Muscle layer of colon (tissue), 2 donors: ENCODE measurements at regions not wholly inside any gene's neighbourhood (a gene's known extent, or its start where the extent isn't known, plus 50 kb on each side); places are given as distances from the start of the nearest gene placed in this dataset.
"Not testable (repeated sequence)": the region's sequence is repeated elsewhere in the genome, so short reads cannot be mapped to it uniquely, and the experiment has no call there.

Experiments used
- H3K27ac ChIP-seq: one replicate; pipeline ENCODE4 v1.7.0; 2013; ENCODE audit warnings: low read depth, mild to moderate bottlenecking, low read length, moderate library complexity
- H3K27me3 ChIP-seq, 2 donors: one replicate each; pipeline ENCODE4 v1.7.0; 2013; ENCODE audit warnings: low read length in 2 of 2, mild to moderate bottlenecking in 2 of 2; ENCODE audit not compliant: insufficient read depth in 2 of 2, control insufficient read depth in 1 of 2
- H3K36me3 ChIP-seq: one replicate; pipeline ENCODE4 v1.7.0; 2013; ENCODE audit warnings: mild to moderate bottlenecking, low read length; ENCODE audit not compliant: insufficient read depth
- H3K4me1 ChIP-seq: one replicate; pipeline ENCODE4 v1.7.0; 2013; ENCODE audit warnings: mild to moderate bottlenecking, low read length; ENCODE audit not compliant: insufficient read depth
- H3K4me3 ChIP-seq, 2 donors: one replicate each; pipeline ENCODE4 v1.7.0; 2013; ENCODE audit warnings: low read length in 2 of 2, low read depth in 1 of 2, mild to moderate bottlenecking in 1 of 2, moderate library complexity in 1 of 2
- H3K9ac ChIP-seq: one replicate; pipeline ENCODE4 v1.7.0; 2013; ENCODE audit warnings: low read length
- H3K9me3 ChIP-seq: one replicate; pipeline ENCODE4 v1.7.0; 2013; ENCODE audit warnings: mild to moderate bottlenecking, low read length
- donor health status: abdominal sarcoma.
- donor health status: Adenocarcinoma of cecum.

GRCh38 chr1:200496937-200497336 lies 87.1 kb upstream of the ZNF281 start:
- Histone ChIP-seq H3K9ac (no peak overlapping the region), H3K27me3 (no peaks in the 10 kb centered on the region), H3K36me3 (no peaks in the 10 kb centered on the region), H3K4me3 (no peak overlapping the region), H3K4me1 (no peaks in the 10 kb centered on the region), H3K9me3 (no peaks in the 10 kb centered on the region), H3K27ac (no peak overlapping the region)

- H3K4me1 ChIP-seq = no peaks in the 10 kb centered on the region
- H3K9me3 ChIP-seq = no peaks in the 10 kb centered on the region
- no peaks in the 10 kb centered on the region for H3K27me3 ChIP-seq
- H3K36me3 ChIP-seq = no peaks in the 10 kb centered on the region
- no peak overlapping the region for H3K27ac ChIP-seq
- no peak overlapping the region for H3K4me3 ChIP-seq
- no peak overlapping the region for H3K9ac ChIP-seq
These were observed 86.1 kb upstream of the ZNF281 start for GRCh38 chr1:200495901-200496300.

- Histone ChIP-seq H3K36me3 (no peaks in the 10 kb centered on the region), H3K4me3 (no peak overlapping the region), H3K4me1 (no peaks in the 10 kb centered on the region), H3K9me3 (no peaks in the 10 kb centered on the region), H3K27ac (no peak overlapping the region), H3K9ac (no peak overlapping the region), H3K27me3 (no peaks in the 10 kb centered on the region)
These were observed 83.5 kb upstream of the ZNF281 start for GRCh38 chr1:200493344-200493743.

GRCh38 chr1:200491103-200491502 lies 81.3 kb upstream of the ZNF281 start:
- Histone ChIP-seq H3K4me3 (no peak overlapping the region), H3K4me1 (no peaks in the 10 kb centered on the region), H3K27me3 (no peaks in the 10 kb centered on the region), H3K36me3 (no peaks in the 10 kb centered on the region), H3K9ac (no peak overlapping the region), H3K9me3 (no peaks in the 10 kb centered on the region), H3K27ac (no peak overlapping the region)

GRCh38 chr1:200490183-200490582 lies 80.3 kb upstream of the ZNF281 start:
- H3K9me3 ChIP-seq = no peaks in the 10 kb centered on the region
- no peaks in the 10 kb centered on the region for H3K36me3 ChIP-seq
- no peaks in the 10 kb centered on the region for H3K27me3 ChIP-seq
- no peak overlapping the region for H3K27ac ChIP-seq
- no peak overlapping the region for H3K9ac ChIP-seq
- H3K4me1 ChIP-seq = no peaks in the 10 kb centered on the region
- no peak overlapping the region for H3K4me3 ChIP-seq

GRCh38 chr1:200488375-200489165 lies 78.7 kb upstream of the ZNF281 start:
- H3K4me3 ChIP-seq = no peak overlapping the region
- no peaks in the 10 kb centered on the region for H3K36me3 ChIP-seq
- no peak overlapping the region for H3K27ac ChIP-seq
- H3K9ac ChIP-seq = no peak overlapping the region
- H3K9me3 ChIP-seq = no peaks in the 10 kb centered on the region
- H3K4me1 ChIP-seq = no peaks in the 10 kb centered on the region
- H3K27me3 ChIP-seq = no peaks in the 10 kb centered on the region

GRCh38 chr1:200487650-200488049 lies 77.8 kb upstream of the ZNF281 start:
- Histone ChIP-seq H3K4me3 (no peak overlapping the region), H3K4me1 (no peaks in the 10 kb centered on the region), H3K9ac (no peak overlapping the region), H3K27me3 (no peaks in the 10 kb centered on the region), H3K27ac (no peak overlapping the region), H3K9me3 (no peaks in the 10 kb centered on the region), H3K36me3 (no peaks in the 10 kb centered on the region)

GRCh38 chr1:200486634-200487033 lies 76.8 kb upstream of the ZNF281 start:
- Histone ChIP-seq H3K9ac (no peak overlapping the region), H3K4me3 (no peak overlapping the region), H3K9me3 (no peaks in the 10 kb centered on the region), H3K27me3 (no peaks in the 10 kb centered on the region), H3K27ac (no peak overlapping the region), H3K4me1 (no peaks in the 10 kb centered on the region), H3K36me3 (no peaks in the 10 kb centered on the region)

- not testable (repeated sequence) for H3K4me1 ChIP-seq, H3K9me3 ChIP-seq, H3K4me3 ChIP-seq, H3K27me3 ChIP-seq, H3K36me3 ChIP-seq, H3K27ac ChIP-seq, H3K9ac ChIP-seq
These were observed 74.7 kb upstream of the ZNF281 start for GRCh38 chr1:200484438-200484946.

GRCh38 chr1:200483491-200484143 lies 73.8 kb upstream of the ZNF281 start:
- no peaks in the 10 kb centered on the region for H3K4me1 ChIP-seq
- H3K9ac ChIP-seq = no peak overlapping the region
- H3K4me3 ChIP-seq = no peak overlapping the region
- no peaks in the 10 kb centered on the region for H3K36me3 ChIP-seq
- no peaks in the 10 kb centered on the region for H3K27me3 ChIP-seq
- no peaks in the 10 kb centered on the region for H3K9me3 ChIP-seq
- no peak overlapping the region for H3K27ac ChIP-seq

- Histone ChIP-seq H3K9me3 (no peaks in the 10 kb centered on the region), H3K27ac (no peak overlapping the region), H3K4me3 (no peak overlapping the region), H3K36me3 (no peaks in the 10 kb centered on the region), H3K27me3 (no peaks in the 10 kb centered on the region), H3K9ac (no peak overlapping the region), H3K4me1 (no peaks in the 10 kb centered on the region)
These were observed 71.1 kb upstream of the ZNF281 start for GRCh38 chr1:200480964-200481363.

GRCh38 chr1:200479816-200480215 lies 70.0 kb upstream of the ZNF281 start:
- Histone ChIP-seq H3K4me1 (no peaks in the 10 kb centered on the region), H3K9me3 (no peaks in the 10 kb centered on the region), H3K36me3 (no peaks in the 10 kb centered on the region)

More at GRCh38 chr1:200479816-200480215, 70.0 kb upstream of the ZNF281 start:
- Histone ChIP-seq H3K4me3 (no peak overlapping the region), H3K27me3 (no peaks in the 10 kb centered on the region), H3K27ac (no peak overlapping the region), H3K9ac (no peak overlapping the region)
